Memory B cell (primary cell): ENCODE measurements at regions not wholly inside any gene's neighbourhood (a gene's known extent, or its start where the extent isn't known, plus 50 kb on each side); places are given as distances from the start of the nearest gene placed in this dataset.

ENCODE experiments used
- ATAC-seq: fragments of 150-1000 bp; cut with Tn5 transposase; 2 replicates; pipeline ENCODE4 v1.10.0; 2021; ENCODE audit warnings: low read depth, mild to moderate bottlenecking, moderate library complexity
- DNase-seq, 2 donors: peaks; one replicate each; pipeline ENCODE4 v3.0.0; 2022; ENCODE audit warnings: low spot score in 2 of 2
- H3K27ac Mint-ChIP-seq: one replicate; pipeline ENCODE4 v1.8.0; 2022; ENCODE audit warnings: mild to moderate bottlenecking, moderate library complexity, mixed read lengths
- H3K27me3 Mint-ChIP-seq: one replicate; pipeline ENCODE4 v1.8.0; 2022; ENCODE audit warnings: mixed read lengths
- H3K36me3 Mint-ChIP-seq: one replicate; pipeline ENCODE4 v1.8.0; 2022; ENCODE audit warnings: mild to moderate bottlenecking, mixed read lengths
- H3K4me1 Mint-ChIP-seq: one replicate; pipeline ENCODE4 v1.8.0; 2022; ENCODE audit warnings: mixed read lengths
- H3K4me3 Mint-ChIP-seq: one replicate; pipeline ENCODE4 v1.8.0; 2022; ENCODE audit warnings: mild to moderate bottlenecking, moderate library complexity, mixed read lengths
- H3K9me3 Mint-ChIP-seq: one replicate; pipeline ENCODE4 v1.8.0; 2022; ENCODE audit warnings: mixed read lengths

- Mint-ChIP-seq H3K9me3 (peaks cover 1% of the 10 kb centered on the region), H3K4me3 (no peak overlapping the region), H3K27ac (no peak overlapping the region), H3K4me1 (no peaks in the 10 kb centered on the region), H3K36me3 (no peaks in the 10 kb centered on the region), H3K27me3 (no peaks in the 10 kb centered on the region)
- no peak for DNase-seq
- no peak for ATAC-seq
These were observed 996.4 kb downstream of the C4orf33 start for GRCh38 chr4:130092187-130093015.

GRCh38 chr4:130099105-130099504 is 1003.2 kb downstream of the C4orf33 start:
- ATAC-seq (no peak), DNase-seq (no peak)
- peaks cover 3% of the 10 kb centered on the region for H3K9me3 Mint-ChIP-seq
- H3K4me3 Mint-ChIP-seq: no peak overlapping the region
- H3K27ac Mint-ChIP-seq: no peak overlapping the region
- H3K36me3 Mint-ChIP-seq: no peaks in the 10 kb centered on the region
- no peaks in the 10 kb centered on the region for H3K27me3 Mint-ChIP-seq
- H3K4me1 Mint-ChIP-seq: no peaks in the 10 kb centered on the region

GRCh38 chr4:130110189-130110588 is 1014.2 kb downstream of the C4orf33 start:
- H3K4me1 Mint-ChIP-seq: no peaks in the 10 kb centered on the region
- H3K27me3 Mint-ChIP-seq: no peaks in the 10 kb centered on the region
- H3K9me3 Mint-ChIP-seq: peaks cover 5% of the 10 kb centered on the region
- ATAC-seq (no peak), DNase-seq (no peak)
- H3K36me3 Mint-ChIP-seq: no peaks in the 10 kb centered on the region
- no peak overlapping the region for H3K27ac Mint-ChIP-seq
- H3K4me3 Mint-ChIP-seq: no peak overlapping the region

GRCh38 chr4:130110770-130111169 is 1014.8 kb downstream of the C4orf33 start:
- Mint-ChIP-seq H3K27me3 (no peaks in the 10 kb centered on the region), H3K27ac (no peak overlapping the region), H3K9me3 (peaks cover 5% of the 10 kb centered on the region), H3K4me1 (no peaks in the 10 kb centered on the region), H3K4me3 (no peak overlapping the region), H3K36me3 (no peaks in the 10 kb centered on the region)
- DNase-seq: no peak
- no peak for ATAC-seq

GRCh38 chr4:130124066-130124465 is 1028.1 kb downstream of the C4orf33 start:
- Mint-ChIP-seq H3K4me3 (no peak overlapping the region), H3K36me3 (no peaks in the 10 kb centered on the region), H3K9me3 (no peaks in the 10 kb centered on the region), H3K27me3 (no peaks in the 10 kb centered on the region), H3K27ac (no peak overlapping the region), H3K4me1 (no peaks in the 10 kb centered on the region)
- DNase-seq: no peak
- no peak for ATAC-seq

GRCh38 chr4:130125467-130125866 is 1029.5 kb downstream of the C4orf33 start:
- H3K27ac Mint-ChIP-seq: no peak overlapping the region
- H3K9me3 Mint-ChIP-seq: peaks cover 2% of the 10 kb centered on the region
- DNase-seq: no peak
- no peak for ATAC-seq
- H3K4me3 Mint-ChIP-seq: no peak overlapping the region
- H3K27me3 Mint-ChIP-seq: no peaks in the 10 kb centered on the region
- no peaks in the 10 kb centered on the region for H3K4me1 Mint-ChIP-seq
- no peaks in the 10 kb centered on the region for H3K36me3 Mint-ChIP-seq

- ATAC-seq (no peak), DNase-seq (no peak)
- no peaks in the 10 kb centered on the region for H3K27me3 Mint-ChIP-seq
- no peak overlapping the region for H3K4me3 Mint-ChIP-seq
- H3K36me3 Mint-ChIP-seq: no peaks in the 10 kb centered on the region
- H3K27ac Mint-ChIP-seq: no peak overlapping the region
- H3K4me1 Mint-ChIP-seq: no peaks in the 10 kb centered on the region
- peaks cover 2% of the 10 kb centered on the region for H3K9me3 Mint-ChIP-seq
These were observed 1031.3 kb downstream of the C4orf33 start for GRCh38 chr4:130127297-130127696.

GRCh38 chr4:130131536-130131935 is 1035.6 kb downstream of the C4orf33 start:
- H3K27me3 Mint-ChIP-seq: no peaks in the 10 kb centered on the region
- DNase-seq (no peak), ATAC-seq (no peak)
- peaks cover 11% of the 10 kb centered on the region for H3K9me3 Mint-ChIP-seq
- no peak overlapping the region for H3K27ac Mint-ChIP-seq
- no peaks in the 10 kb centered on the region for H3K4me1 Mint-ChIP-seq
- no peak overlapping the region for H3K4me3 Mint-ChIP-seq
- no peaks in the 10 kb centered on the region for H3K36me3 Mint-ChIP-seq

GRCh38 chr4:130141651-130142050 is 1045.7 kb downstream of the C4orf33 start:
- no peaks in the 10 kb centered on the region for H3K27me3 Mint-ChIP-seq
- no peak for ATAC-seq

GRCh38 chr4:130143656-130144055 is 1047.7 kb downstream of the C4orf33 start:
- Mint-ChIP-seq H3K9me3 (no peaks in the 10 kb centered on the region), H3K27me3 (no peaks in the 10 kb centered on the region), H3K27ac (no peak overlapping the region), H3K4me3 (no peak overlapping the region), H3K36me3 (no peaks in the 10 kb centered on the region), H3K4me1 (no peaks in the 10 kb centered on the region)
- ATAC-seq (no peak), DNase-seq (no peak)

More at GRCh38 chr4:130141651-130142050, 1045.7 kb downstream of the C4orf33 start:
- Mint-ChIP-seq H3K4me3 (no peak overlapping the region), H3K4me1 (no peaks in the 10 kb centered on the region), H3K36me3 (no peaks in the 10 kb centered on the region), H3K27ac (no peak overlapping the region), H3K9me3 (no peaks in the 10 kb centered on the region)
- no peak for DNase-seq

- H3K27me3 Mint-ChIP-seq: no peaks in the 10 kb centered on the region
These were observed 1050.8 kb downstream of the C4orf33 start for GRCh38 chr4:130146773-130147172.

GRCh38 chr4:130147641-130148040 is 1051.7 kb downstream of the C4orf33 start:
- Mint-ChIP-seq H3K36me3 (no peaks in the 10 kb centered on the region), H3K4me1 (no peaks in the 10 kb centered on the region), H3K27me3 (no peaks in the 10 kb centered on the region), H3K27ac (no peak overlapping the region), H3K4me3 (no peak overlapping the region), H3K9me3 (peaks cover 2% of the 10 kb centered on the region)
- ATAC-seq (no peak), DNase-seq (no peak)

More at GRCh38 chr4:130146773-130147172, 1050.8 kb downstream of the C4orf33 start:
- Mint-ChIP-seq H3K4me3 (no peak overlapping the region), H3K27ac (no peak overlapping the region), H3K9me3 (peaks cover 2% of the 10 kb centered on the region), H3K4me1 (no peaks in the 10 kb centered on the region), H3K36me3 (no peaks in the 10 kb centered on the region)
- ATAC-seq (no peak), DNase-seq (no peak)

- H3K27me3 Mint-ChIP-seq: no peaks in the 10 kb centered on the region
- H3K4me1 Mint-ChIP-seq: no peaks in the 10 kb centered on the region
- DNase-seq (no peak), ATAC-seq (no peak)
- H3K9me3 Mint-ChIP-seq: peaks cover 9% of the 10 kb centered on the region
- H3K36me3 Mint-ChIP-seq: no peaks in the 10 kb centered on the region
- H3K4me3 Mint-ChIP-seq: no peak overlapping the region
- no peak overlapping the region for H3K27ac Mint-ChIP-seq
These were observed 1058.9 kb downstream of the C4orf33 start for GRCh38 chr4:130154901-130155300.

- DNase-seq (no peak), ATAC-seq (no peak)
- no peaks in the 10 kb centered on the region for H3K27me3 Mint-ChIP-seq
- no peaks in the 10 kb centered on the region for H3K4me1 Mint-ChIP-seq
- no peak overlapping the region for H3K4me3 Mint-ChIP-seq
- H3K27ac Mint-ChIP-seq: no peak overlapping the region
- no peaks in the 10 kb centered on the region for H3K9me3 Mint-ChIP-seq
- no peaks in the 10 kb centered on the region for H3K36me3 Mint-ChIP-seq
These were observed 1067.7 kb downstream of the C4orf33 start for GRCh38 chr4:130163701-130164100.

GRCh38 chr4:130165381-130165780 is 1069.4 kb downstream of the C4orf33 start:
- Mint-ChIP-seq H3K4me1 (no peaks in the 10 kb centered on the region), H3K4me3 (no peak overlapping the region), H3K9me3 (no peaks in the 10 kb centered on the region), H3K27ac (no peak overlapping the region), H3K36me3 (no peaks in the 10 kb centered on the region), H3K27me3 (no peaks in the 10 kb centered on the region)
- no peak for ATAC-seq
- no peak for DNase-seq
